GM23338 (cell line): ENCODE measurements at regions not wholly inside any gene's neighbourhood (a gene's known extent, or its start where the extent isn't known, plus 50 kb on each side); places are given as distances from the start of the nearest gene placed in this dataset.

Experiments
- ATAC-seq: fragments of 200-7000 bp; cut with Tn5 transposase; 3 replicates; pipeline ENCODE4 v1.9.1; 2020
- DNase-seq: peaks from one replicate; pipeline ENCODE4 v3.0.0-alpha.2; 2015; ENCODE audit warnings: low spot score
- H2AFZ ChIP-seq: fragments of 200-600 bp; sonication (generic); 2 replicates; pipeline ENCODE4 v1.8.0; 2016; ENCODE audit warnings: antibody characterized with exemption, mild to moderate bottlenecking, moderate library complexity
- H3F3A ChIP-seq: fragments of 200-600 bp; sonication (generic); replicated peaks from 2 replicates; pipeline ENCODE4 v1.8.0; 2017; ENCODE audit warnings: antibody characterized with exemption, mixed run types, low read depth
- H3K27ac ChIP-seq: fragments of 200-600 bp; sonication (generic); 2 replicates; pipeline ENCODE4 v1.6.1; 2016; ENCODE audit warnings: low read depth
- H3K27me3 ChIP-seq: fragments of 200-600 bp; sonication (generic); 2 replicates; pipeline ENCODE4 v1.8.0; 2016; ENCODE audit warnings: mild to moderate bottlenecking, mixed run types, moderate library complexity; ENCODE audit not compliant: insufficient read depth
- H3K36me3 ChIP-seq: fragments of 200-600 bp; sonication (generic); 2 replicates; pipeline ENCODE4 v1.8.0; 2016; ENCODE audit warnings: mild to moderate bottlenecking; ENCODE audit not compliant: insufficient read depth
- H3K4me1 ChIP-seq: fragments of 200-600 bp; sonication (generic); 2 replicates; pipeline ENCODE4 v1.8.0; 2016; ENCODE audit warnings: mild to moderate bottlenecking, moderate library complexity; ENCODE audit not compliant: insufficient read depth
- H3K4me2 ChIP-seq: fragments of 200-600 bp; sonication (generic); 2 replicates; pipeline ENCODE4 v1.7.1; 2017; ENCODE audit warnings: mixed run types
- H3K4me3 ChIP-seq: fragments of 200-600 bp; sonication (generic); 2 replicates; pipeline ENCODE4 v1.6.1; 2016; ENCODE audit warnings: mixed run types
- H3K79me2 ChIP-seq: fragments of 200-600 bp; sonication (generic); replicated peaks from 2 replicates; pipeline ENCODE4 v1.8.0; 2017; ENCODE audit warnings: mild to moderate bottlenecking; ENCODE audit not compliant: insufficient read depth
- H3K9me2 ChIP-seq: fragments of 200-600 bp; sonication (generic); 2 replicates; pipeline ENCODE4 v1.8.0; 2017; ENCODE audit not compliant: insufficient read depth
- H4K20me1 ChIP-seq: fragments of 200-600 bp; sonication (generic); replicated peaks from 2 replicates; pipeline ENCODE4 v1.8.0; 2017; ENCODE audit warnings: mild to moderate bottlenecking; ENCODE audit not compliant: insufficient read depth
- H3K27ac Mint-ChIP-seq: 2 replicates; pipeline ENCODE4 v1.8.0; 2020; ENCODE audit warnings: inconsistent platforms, mild to moderate bottlenecking, moderate library complexity, mixed read lengths
- H3K27me3 Mint-ChIP-seq: 3 replicates; pipeline ENCODE4 v1.8.0; 2022; ENCODE audit warnings: low read depth, mild to moderate bottlenecking, moderate library complexity, mixed read lengths, inconsistent platforms; ENCODE audit not compliant: insufficient read depth, poor library complexity
- H3K36me3 Mint-ChIP-seq: 3 replicates; pipeline ENCODE4 v1.8.0; 2021; ENCODE audit warnings: low read depth, mild to moderate bottlenecking, inconsistent platforms, moderate library complexity, mixed read lengths
- H3K4me1 Mint-ChIP-seq: 3 replicates; pipeline ENCODE4 v1.8.0; 2020; ENCODE audit warnings: mild to moderate bottlenecking, inconsistent platforms, mixed read lengths
- H3K4me3 Mint-ChIP-seq: 3 replicates; pipeline ENCODE4 v1.8.0; 2021; ENCODE audit warnings: moderate library complexity, mild to moderate bottlenecking, inconsistent platforms, mixed read lengths
- H3K9me3 Mint-ChIP-seq: 3 replicates; pipeline ENCODE4 v1.8.0; 2020; ENCODE audit warnings: moderate library complexity, mild to moderate bottlenecking, inconsistent platforms, mixed read lengths
- EZH2 ChIP-seq: fragments of 200-600 bp; sonication (generic); IDR thresholded peaks from one replicate; pipeline ENCODE4 v1.8.0; 2017; ENCODE audit warnings: antibody characterized with exemption, mild to moderate bottlenecking, low read depth; ENCODE audit not compliant: unreplicated experiment
- EZH2phosphoT487 ChIP-seq: fragments of 200-600 bp; sonication (generic); IDR thresholded peaks from one replicate; pipeline ENCODE4 v1.8.1; 2018; ENCODE audit warnings: antibody characterized with exemption; ENCODE audit not compliant: unreplicated experiment
- JUNB ChIP-seq: IDR thresholded peaks from one replicate; pipeline ENCODE4 v1.6.1; 2016; ENCODE audit warnings: antibody characterized with exemption; ENCODE audit not compliant: unreplicated experiment
- NANOG ChIP-seq: IDR thresholded peaks from 2 replicates; pipeline ENCODE4 v1.6.1; 2016; ENCODE audit warnings: antibody characterized with exemption, borderline replicate concordance
- POLR2AphosphoS5 ChIP-seq: IDR thresholded peaks from 2 replicates; pipeline ENCODE4 v1.6.1; 2016; ENCODE audit warnings: antibody characterized with exemption, low read depth
- STAT1 ChIP-seq: IDR thresholded peaks from one replicate; pipeline ENCODE4 v1.6.1; 2016; ENCODE audit warnings: antibody characterized with exemption; ENCODE audit not compliant: unreplicated experiment
- ZNF114 ChIP-seq: fragments of 250-450 bp; sonication (Bioruptor Pico); IDR thresholded peaks from 2 replicates; pipeline ENCODE4 v1.5.0; 2020; ENCODE audit warnings: mild to moderate bottlenecking, moderate library complexity
- ZNF462 ChIP-seq: fragments of 250-450 bp; sonication (Bioruptor Pico); IDR thresholded peaks from 2 replicates; pipeline ENCODE4 v1.5.0; 2020; ENCODE audit warnings: mild to moderate bottlenecking, moderate library complexity
- TF ChIP-seq, protein P1 (sequence below): IDR thresholded peaks from 2 replicates; pipeline ENCODE4 v1.6.1; 2016; ENCODE audit warnings: antibody characterized with exemption
- TF ChIP-seq, protein P2 (sequence below): IDR thresholded peaks from one replicate; pipeline ENCODE4 v1.6.1; 2018; ENCODE audit warnings: antibody characterized with exemption; ENCODE audit not compliant: unreplicated experiment
- TF ChIP-seq, protein P3 (sequence below), 2 experiments: fragments of 200-600 bp in 1 of 2; sonication (generic) in 1 of 2; conservative IDR thresholded peaks; 2 replicates each; pipeline versions ENCODE4 v1.5.1 to v1.6.1; 2016 to 2017; ENCODE audit warnings: antibody characterized with exemption in 2 of 2, low read depth in 2 of 2, mild to moderate bottlenecking in 2 of 2, moderate library complexity in 1 of 2

DNA sequence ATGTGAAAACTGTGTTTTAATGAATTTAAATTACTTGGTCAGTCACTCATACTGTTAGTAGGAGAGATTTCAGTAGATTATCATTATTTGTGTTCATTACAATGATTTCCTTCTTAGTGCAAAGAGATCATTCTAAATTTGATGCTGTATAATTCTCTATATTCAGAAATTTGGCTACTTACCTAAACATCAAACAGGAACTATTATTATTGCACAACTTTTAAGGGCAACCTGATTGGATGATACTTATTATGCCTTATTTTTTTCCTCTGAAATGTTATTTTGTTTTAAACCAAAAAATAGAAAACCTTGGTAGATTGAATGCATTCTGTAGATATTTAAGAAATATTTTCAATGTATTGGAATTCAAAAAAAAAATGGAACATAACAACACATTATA, 436.4 kb upstream of the PCDH15 start:
- DNase-seq: no peak
- Mint-ChIP-seq H3K27ac (no peak overlapping the region), H3K4me1 (peaks cover 6% of the 10 kb centered on the region), H3K27me3 (no peaks in the 10 kb centered on the region), H3K9me3 (no peaks in the 10 kb centered on the region), H3K4me3 (no peak overlapping the region), H3K36me3 (no peaks in the 10 kb centered on the region)
- Histone ChIP-seq H3K4me2 (no peak overlapping the region), H3K79me2 (no peaks in the 10 kb centered on the region), H2AFZ (no peak overlapping the region), H3K27me3 (no peaks in the 10 kb centered on the region), H4K20me1 (no peaks in the 10 kb centered on the region), H3K36me3 (no peaks in the 10 kb centered on the region), H3K4me1 (0 out of 2 replicates have a peak, but pooled peaks cover 7% of the 10 kb centered on the region), H3F3A (no peaks in the 10 kb centered on the region), H3K27ac (no peak overlapping the region), H3K4me3 (no peak overlapping the region), H3K9me2 (no peaks in the 10 kb centered on the region)
- ATAC-seq: no peak
- no peak for TF ChIP-seq ZNF462 (CRISPR knock-in tag)
- no peak for TF ChIP-seq JUNB
- TF ChIP-seq, protein P1, sequence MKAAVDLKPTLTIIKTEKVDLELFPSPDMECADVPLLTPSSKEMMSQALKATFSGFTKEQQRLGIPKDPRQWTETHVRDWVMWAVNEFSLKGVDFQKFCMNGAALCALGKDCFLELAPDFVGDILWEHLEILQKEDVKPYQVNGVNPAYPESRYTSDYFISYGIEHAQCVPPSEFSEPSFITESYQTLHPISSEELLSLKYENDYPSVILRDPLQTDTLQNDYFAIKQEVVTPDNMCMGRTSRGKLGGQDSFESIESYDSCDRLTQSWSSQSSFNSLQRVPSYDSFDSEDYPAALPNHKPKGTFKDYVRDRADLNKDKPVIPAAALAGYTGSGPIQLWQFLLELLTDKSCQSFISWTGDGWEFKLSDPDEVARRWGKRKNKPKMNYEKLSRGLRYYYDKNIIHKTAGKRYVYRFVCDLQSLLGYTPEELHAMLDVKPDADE: no peak
- TF ChIP-seq ZNF114 (CRISPR knock-in tag): no peak
- TF ChIP-seq, protein P2, sequence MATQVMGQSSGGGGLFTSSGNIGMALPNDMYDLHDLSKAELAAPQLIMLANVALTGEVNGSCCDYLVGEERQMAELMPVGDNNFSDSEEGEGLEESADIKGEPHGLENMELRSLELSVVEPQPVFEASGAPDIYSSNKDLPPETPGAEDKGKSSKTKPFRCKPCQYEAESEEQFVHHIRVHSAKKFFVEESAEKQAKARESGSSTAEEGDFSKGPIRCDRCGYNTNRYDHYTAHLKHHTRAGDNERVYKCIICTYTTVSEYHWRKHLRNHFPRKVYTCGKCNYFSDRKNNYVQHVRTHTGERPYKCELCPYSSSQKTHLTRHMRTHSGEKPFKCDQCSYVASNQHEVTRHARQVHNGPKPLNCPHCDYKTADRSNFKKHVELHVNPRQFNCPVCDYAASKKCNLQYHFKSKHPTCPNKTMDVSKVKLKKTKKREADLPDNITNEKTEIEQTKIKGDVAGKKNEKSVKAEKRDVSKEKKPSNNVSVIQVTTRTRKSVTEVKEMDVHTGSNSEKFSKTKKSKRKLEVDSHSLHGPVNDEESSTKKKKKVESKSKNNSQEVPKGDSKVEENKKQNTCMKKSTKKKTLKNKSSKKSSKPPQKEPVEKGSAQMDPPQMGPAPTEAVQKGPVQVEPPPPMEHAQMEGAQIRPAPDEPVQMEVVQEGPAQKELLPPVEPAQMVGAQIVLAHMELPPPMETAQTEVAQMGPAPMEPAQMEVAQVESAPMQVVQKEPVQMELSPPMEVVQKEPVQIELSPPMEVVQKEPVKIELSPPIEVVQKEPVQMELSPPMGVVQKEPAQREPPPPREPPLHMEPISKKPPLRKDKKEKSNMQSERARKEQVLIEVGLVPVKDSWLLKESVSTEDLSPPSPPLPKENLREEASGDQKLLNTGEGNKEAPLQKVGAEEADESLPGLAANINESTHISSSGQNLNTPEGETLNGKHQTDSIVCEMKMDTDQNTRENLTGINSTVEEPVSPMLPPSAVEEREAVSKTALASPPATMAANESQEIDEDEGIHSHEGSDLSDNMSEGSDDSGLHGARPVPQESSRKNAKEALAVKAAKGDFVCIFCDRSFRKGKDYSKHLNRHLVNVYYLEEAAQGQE: no peak
- no peak for TF ChIP-seq EZH2
- no peak for TF ChIP-seq EZH2phosphoT487
- TF ChIP-seq POLR2AphosphoS5: no peak
- no peak for TF ChIP-seq NANOG
- TF ChIP-seq, protein P3, sequence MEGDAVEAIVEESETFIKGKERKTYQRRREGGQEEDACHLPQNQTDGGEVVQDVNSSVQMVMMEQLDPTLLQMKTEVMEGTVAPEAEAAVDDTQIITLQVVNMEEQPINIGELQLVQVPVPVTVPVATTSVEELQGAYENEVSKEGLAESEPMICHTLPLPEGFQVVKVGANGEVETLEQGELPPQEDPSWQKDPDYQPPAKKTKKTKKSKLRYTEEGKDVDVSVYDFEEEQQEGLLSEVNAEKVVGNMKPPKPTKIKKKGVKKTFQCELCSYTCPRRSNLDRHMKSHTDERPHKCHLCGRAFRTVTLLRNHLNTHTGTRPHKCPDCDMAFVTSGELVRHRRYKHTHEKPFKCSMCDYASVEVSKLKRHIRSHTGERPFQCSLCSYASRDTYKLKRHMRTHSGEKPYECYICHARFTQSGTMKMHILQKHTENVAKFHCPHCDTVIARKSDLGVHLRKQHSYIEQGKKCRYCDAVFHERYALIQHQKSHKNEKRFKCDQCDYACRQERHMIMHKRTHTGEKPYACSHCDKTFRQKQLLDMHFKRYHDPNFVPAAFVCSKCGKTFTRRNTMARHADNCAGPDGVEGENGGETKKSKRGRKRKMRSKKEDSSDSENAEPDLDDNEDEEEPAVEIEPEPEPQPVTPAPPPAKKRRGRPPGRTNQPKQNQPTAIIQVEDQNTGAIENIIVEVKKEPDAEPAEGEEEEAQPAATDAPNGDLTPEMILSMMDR (conservative IDR thresholded peaks at IDR 0.05; ENCODE audit: low read depth in 2 of 2): no peak
- no peak for TF ChIP-seq STAT1
